Fibroblast of lung (primary cell): ENCODE measurements at regions not wholly inside any gene's neighbourhood (a gene's known extent, or its start where the extent isn't known, plus 50 kb on each side); places are given as distances from the start of the nearest gene placed in this dataset.

Experiments used
- DNase-seq, 2 donors: peaks; one replicate each; pipeline versions ENCODE4 v3.0.0 to v3.0.0-alpha.2; 2010; ENCODE audit warnings: low read depth in 2 of 2
- H2AFZ ChIP-seq: 2 replicates; pipeline ENCODE4 v1.5.1; 2012; ENCODE audit warnings: low read length, control low read depth, inconsistent platforms
- H3K27ac ChIP-seq: 2 replicates; pipeline ENCODE4 v1.5.1; 2011; ENCODE audit warnings: low read length, control low read depth; ENCODE audit not compliant: insufficient read depth
- H3K27me3 ChIP-seq: 2 replicates; pipeline ENCODE4 v1.5.1; 2011; ENCODE audit warnings: mild to moderate bottlenecking, low read length; ENCODE audit not compliant: control insufficient read depth, insufficient read depth
- H3K36me3 ChIP-seq: 2 replicates; pipeline ENCODE4 v1.5.1; 2011; ENCODE audit warnings: low read length; ENCODE audit not compliant: control insufficient read depth, insufficient read depth
- H3K4me1 ChIP-seq: 2 replicates; pipeline ENCODE4 v1.5.1; 2011; ENCODE audit warnings: low read length; ENCODE audit not compliant: control insufficient read depth, insufficient read depth; ENCODE audit errors: extremely low read depth
- H3K4me2 ChIP-seq: 2 replicates; pipeline ENCODE4 v1.5.1; 2011; ENCODE audit warnings: low read length, control low read depth; ENCODE audit not compliant: insufficient read depth; ENCODE audit errors: extremely low read depth
- H3K4me3 ChIP-seq, 4 experiments: fragments of 200-600 bp in 1 of 4; sonication (generic) in 1 of 4; replicated peaks in 1 of 4; 2 replicates each; pipeline ENCODE4 v1.5.1; 2011 to 2016; ENCODE audit warnings: low read length in 4 of 4, low read depth in 3 of 4, mild to moderate bottlenecking in 3 of 4, control low read depth in 2 of 4, inconsistent platforms in 1 of 4, mixed read lengths in 1 of 4; ENCODE audit not compliant: insufficient read depth in 1 of 4; ENCODE audit errors: control extremely low read depth in 1 of 4
- H3K79me2 ChIP-seq: 2 replicates; pipeline ENCODE4 v1.5.1; 2012; ENCODE audit warnings: mild to moderate bottlenecking, low read length, inconsistent platforms; ENCODE audit not compliant: control insufficient read depth, insufficient read depth
- H3K9ac ChIP-seq: 2 replicates; pipeline ENCODE4 v1.5.1; 2011; ENCODE audit warnings: mild to moderate bottlenecking, low read length, control low read depth; ENCODE audit not compliant: insufficient read depth
- H3K9me3 ChIP-seq: 2 replicates; pipeline ENCODE4 v1.5.1; 2012; ENCODE audit warnings: low read depth, low read length; ENCODE audit not compliant: control insufficient read depth, insufficient read depth
- H4K20me1 ChIP-seq: 2 replicates; pipeline ENCODE4 v1.5.1; 2011; ENCODE audit warnings: low read length; ENCODE audit not compliant: control insufficient read depth, insufficient read depth; ENCODE audit errors: extremely low read depth
- CTCF ChIP-seq, 2 donors: IDR thresholded peaks in 1 of 2; conservative IDR thresholded peaks in 1 of 2; 1 replicate in 1 of 2; 2 replicates in 1 of 2; pipeline ENCODE4 v1.5.1; 2011 to 2012; ENCODE audit warnings: low read length in 2 of 2, control low read depth in 1 of 2, inconsistent platforms in 1 of 2, low read depth in 1 of 2, mild to moderate bottlenecking in 1 of 2
- EZH2 ChIP-seq: IDR thresholded peaks from 2 replicates; pipeline ENCODE4 v1.5.1; 2012; ENCODE audit warnings: low read length, control low read depth, mild to moderate bottlenecking; ENCODE audit errors: missing control alignments

GRCh38 chr11:80635178-80635577 lies 1194.3 kb upstream of the TENM4 start:
- Histone ChIP-seq H3K36me3 (no peaks in the 10 kb centered on the region), H3K27me3 (no peaks in the 10 kb centered on the region), H3K4me3 (no peak overlapping the region), H3K9ac (no peak overlapping the region), H2AFZ (no peak overlapping the region), H3K9me3 (no peaks in the 10 kb centered on the region), H3K79me2 (no peaks in the 10 kb centered on the region), H4K20me1 (no peaks in the 10 kb centered on the region), H3K27ac (no peak overlapping the region), H3K4me1 (no peaks in the 10 kb centered on the region), H3K4me2 (no peak overlapping the region)
- DNase-seq, result no peak
- TF ChIP-seq EZH2 (no peak), CTCF (conservative IDR thresholded peaks at IDR 0.05 in 1 of 2, IDR thresholded peaks at IDR 0.05 in 1 of 2; ENCODE audit: low read depth in 1 of 2, low read length in 2 of 2) (no peak)

- H3K4me1 ChIP-seq, result no peaks in the 10 kb centered on the region
- no peak overlapping the region for H3K27ac ChIP-seq
- H3K4me2 ChIP-seq, result no peak overlapping the region
- H4K20me1 ChIP-seq, result no peaks in the 10 kb centered on the region
- H3K79me2 ChIP-seq, result no peaks in the 10 kb centered on the region
- no peaks in the 10 kb centered on the region for H3K9me3 ChIP-seq
- H2AFZ ChIP-seq, result no peak overlapping the region
- no peaks in the 10 kb centered on the region for H3K36me3 ChIP-seq
- TF ChIP-seq CTCF (conservative IDR thresholded peaks at IDR 0.05 in 1 of 2, IDR thresholded peaks at IDR 0.05 in 1 of 2; ENCODE audit: low read depth in 1 of 2, low read length in 2 of 2) (no peak), EZH2 (no peak)
- no peak overlapping the region for H3K9ac ChIP-seq
- DNase-seq, result no peak
- H3K27me3 ChIP-seq, result no peaks in the 10 kb centered on the region
- no peak overlapping the region for H3K4me3 ChIP-seq
These were observed 1191.9 kb upstream of the TENM4 start for GRCh38 chr11:80632691-80633090.

- TF ChIP-seq CTCF (conservative IDR thresholded peaks at IDR 0.05 in 1 of 2, IDR thresholded peaks at IDR 0.05 in 1 of 2; ENCODE audit: low read depth in 1 of 2, low read length in 2 of 2) (no peak), EZH2 (no peak)
- H3K36me3 ChIP-seq, result no peaks in the 10 kb centered on the region
- H3K9me3 ChIP-seq, result no peaks in the 10 kb centered on the region
- H3K9ac ChIP-seq, result no peak overlapping the region
- no peak overlapping the region for H3K27ac ChIP-seq
- no peaks in the 10 kb centered on the region for H3K4me1 ChIP-seq
- DNase-seq, result no peak
- no peak overlapping the region for H3K4me2 ChIP-seq
- no peaks in the 10 kb centered on the region for H3K27me3 ChIP-seq
- H3K4me3 ChIP-seq, result no peak overlapping the region
- H2AFZ ChIP-seq, result no peak overlapping the region
- H4K20me1 ChIP-seq, result no peaks in the 10 kb centered on the region
- H3K79me2 ChIP-seq, result no peaks in the 10 kb centered on the region
These were observed 1191.3 kb upstream of the TENM4 start for GRCh38 chr11:80632156-80632555.
